Astrocyte of the spinal cord (primary cell): ENCODE measurements at regions not wholly inside any gene's neighbourhood (a gene's known extent, or its start where the extent isn't known, plus 50 kb on each side); places are given as distances from the start of the nearest gene placed in this dataset.

ENCODE experiments used
- DNase-seq: peaks from one replicate; pipeline ENCODE4 v3.0.0; 2011; ENCODE audit warnings: low read depth, low spot score
- H3K4me3 ChIP-seq: 2 replicates; pipeline ENCODE4 v1.5.1; 2011; ENCODE audit warnings: low read depth, mild to moderate bottlenecking, low read length, moderate library complexity
- in situ Hi-C: cut with HindIII; loops from 2 replicates; pipeline ENCODE4 v1.10.0; 2017; ENCODE audit warnings: low sequenced_read_pairs
- TF ChIP-seq, protein P1 (sequence below): IDR thresholded peaks from 2 replicates; pipeline ENCODE4 v1.5.1; 2012; ENCODE audit warnings: low read depth, mild to moderate bottlenecking, low read length, inconsistent platforms

DNA sequence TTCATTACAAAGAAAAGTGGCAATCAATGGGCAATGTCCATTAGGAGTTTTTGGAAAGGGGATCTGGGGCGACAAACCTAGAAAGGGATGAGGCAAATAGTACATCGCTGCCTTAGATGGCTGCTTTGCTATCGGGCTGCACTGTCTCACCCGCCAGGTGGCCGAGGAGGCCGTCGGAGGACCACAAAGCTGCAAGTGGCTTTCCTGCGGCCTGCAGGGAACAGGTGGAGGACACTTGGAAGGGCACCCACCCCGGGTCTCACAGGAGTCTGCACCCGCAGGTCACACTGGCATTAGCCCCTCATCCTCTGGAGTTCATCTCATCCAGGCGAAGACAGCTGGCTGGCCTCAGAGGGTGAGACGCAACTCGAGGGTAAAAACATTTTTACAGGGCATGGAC lies 1392.5 kb downstream of the AACS start:
- DNase-seq = no peak
- TF ChIP-seq, protein P1, sequence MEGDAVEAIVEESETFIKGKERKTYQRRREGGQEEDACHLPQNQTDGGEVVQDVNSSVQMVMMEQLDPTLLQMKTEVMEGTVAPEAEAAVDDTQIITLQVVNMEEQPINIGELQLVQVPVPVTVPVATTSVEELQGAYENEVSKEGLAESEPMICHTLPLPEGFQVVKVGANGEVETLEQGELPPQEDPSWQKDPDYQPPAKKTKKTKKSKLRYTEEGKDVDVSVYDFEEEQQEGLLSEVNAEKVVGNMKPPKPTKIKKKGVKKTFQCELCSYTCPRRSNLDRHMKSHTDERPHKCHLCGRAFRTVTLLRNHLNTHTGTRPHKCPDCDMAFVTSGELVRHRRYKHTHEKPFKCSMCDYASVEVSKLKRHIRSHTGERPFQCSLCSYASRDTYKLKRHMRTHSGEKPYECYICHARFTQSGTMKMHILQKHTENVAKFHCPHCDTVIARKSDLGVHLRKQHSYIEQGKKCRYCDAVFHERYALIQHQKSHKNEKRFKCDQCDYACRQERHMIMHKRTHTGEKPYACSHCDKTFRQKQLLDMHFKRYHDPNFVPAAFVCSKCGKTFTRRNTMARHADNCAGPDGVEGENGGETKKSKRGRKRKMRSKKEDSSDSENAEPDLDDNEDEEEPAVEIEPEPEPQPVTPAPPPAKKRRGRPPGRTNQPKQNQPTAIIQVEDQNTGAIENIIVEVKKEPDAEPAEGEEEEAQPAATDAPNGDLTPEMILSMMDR = no peak
- in situ Hi-C loops = no loop called here
- no peak overlapping the region for H3K4me3 ChIP-seq

DNA sequence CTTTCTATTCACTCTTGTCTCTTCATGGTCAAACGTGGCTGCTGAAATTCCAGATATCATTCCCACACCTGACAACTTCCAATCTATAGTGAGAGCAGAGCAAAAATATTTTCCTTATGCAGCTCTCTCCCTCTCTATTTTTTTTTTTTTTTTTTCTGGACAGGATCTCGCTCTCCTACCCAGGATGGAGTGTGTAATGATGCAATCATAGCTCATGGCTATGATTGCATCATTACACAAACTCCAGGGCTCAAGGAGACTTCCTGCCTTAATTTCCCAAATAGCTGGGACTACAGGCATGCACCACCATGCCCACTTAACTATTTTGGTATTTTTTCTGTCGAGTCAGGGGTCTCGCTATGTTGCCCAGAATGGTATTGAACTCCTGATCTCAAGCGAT lies 1398.9 kb downstream of the AACS start:
- no peak for DNase-seq
- H3K4me3 ChIP-seq = no peak overlapping the region
- in situ Hi-C loops = no loop called here
- TF ChIP-seq, protein P1 = no peak

DNA sequence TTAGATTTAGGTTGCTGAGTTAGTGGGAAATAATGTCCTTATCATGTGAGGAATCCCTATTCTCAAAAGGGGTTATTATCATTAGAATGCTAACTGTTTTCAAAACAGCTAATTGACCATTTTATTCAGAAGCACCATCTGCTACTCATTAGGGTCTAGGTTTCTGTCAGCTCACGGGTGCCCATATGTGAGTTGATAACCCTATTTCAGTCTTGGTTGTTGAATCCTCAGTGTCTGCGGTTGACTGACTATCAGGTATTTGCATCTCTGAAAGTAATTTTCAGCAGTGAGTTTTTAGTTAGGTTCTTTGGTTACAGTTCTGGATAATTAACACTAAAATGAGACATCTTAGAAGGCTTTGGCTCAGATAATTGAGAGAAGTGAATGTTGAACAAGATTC lies 1404.0 kb downstream of the AACS start:
- TF ChIP-seq, protein P1 = no peak
- in situ Hi-C loops = no loop called here
- H3K4me3 ChIP-seq = no peak overlapping the region
- no peak for DNase-seq

DNA sequence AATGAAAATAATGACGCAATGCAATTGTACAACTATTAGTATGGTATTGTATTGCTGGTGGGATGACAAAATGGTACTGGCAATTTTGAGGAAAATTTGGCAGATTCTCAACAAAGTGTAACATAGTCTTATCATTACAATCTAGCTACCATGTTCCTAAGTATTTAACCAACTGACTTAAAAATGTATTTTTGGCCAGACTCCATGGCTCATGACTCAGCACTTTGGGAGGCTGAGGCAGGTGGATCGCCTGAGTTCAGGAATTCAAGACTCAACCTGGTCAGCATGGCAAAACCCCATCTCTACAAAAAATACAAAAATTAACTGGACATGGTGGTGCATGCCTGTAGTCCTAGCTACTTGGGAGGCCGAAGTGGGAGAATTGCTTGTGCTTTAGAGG lies 1409.5 kb downstream of the AACS start:
- H3K4me3 ChIP-seq = no peak overlapping the region
- DNase-seq = no peak
- TF ChIP-seq, protein P1 = no peak
- in situ Hi-C loops = no loop called here

DNA sequence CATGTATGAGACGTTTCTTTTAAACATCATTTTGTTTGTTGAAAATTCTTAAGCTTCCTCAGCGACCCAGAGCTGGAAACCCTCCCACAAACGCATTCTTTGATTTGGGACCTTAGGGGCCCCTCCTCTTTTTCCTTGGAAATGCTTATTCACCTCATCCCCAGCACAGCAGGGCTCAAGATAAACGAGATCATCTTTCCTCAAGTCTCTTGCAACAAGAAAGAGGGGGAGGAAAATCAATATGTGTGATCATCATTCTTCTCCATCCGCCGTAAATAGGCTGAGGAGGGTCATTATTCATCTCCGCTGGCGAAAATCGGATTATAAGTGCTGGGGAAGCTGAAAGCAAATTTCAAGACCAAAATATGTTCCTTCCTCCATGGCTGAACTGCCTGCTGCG lies 1415.2 kb downstream of the AACS start:
- H3K4me3 ChIP-seq = no peak overlapping the region
- DNase-seq = no peak
- in situ Hi-C loops = no loop called here
- TF ChIP-seq, protein P1 = no peak

DNA sequence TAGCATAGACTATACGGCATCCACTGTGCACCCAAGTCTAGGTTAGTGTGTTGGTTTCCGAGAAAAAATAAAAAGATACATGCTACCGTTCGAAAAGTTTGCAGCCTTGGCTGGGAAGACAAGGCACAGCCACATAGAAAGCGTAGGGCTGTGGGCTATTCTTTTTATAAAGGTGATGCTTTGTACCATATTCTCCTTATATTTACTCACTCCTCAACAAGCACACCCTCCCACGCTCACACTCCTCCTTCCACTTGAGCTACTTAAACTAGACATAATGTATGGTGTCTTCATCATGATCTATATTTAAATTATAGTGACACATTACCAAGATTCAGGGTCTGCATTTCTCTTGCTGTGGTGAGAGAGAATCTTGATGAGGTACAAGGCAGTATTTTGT lies 1416.5 kb downstream of the AACS start:
- TF ChIP-seq, protein P1 = no peak
- no peak for DNase-seq
- in situ Hi-C loops = no loop called here
- no peak overlapping the region for H3K4me3 ChIP-seq
